D721Med (cell line): ENCODE measurements at regions not wholly inside any gene's neighbourhood (a gene's known extent, or its start where the extent isn't known, plus 50 kb on each side); places are given as distances from the start of the nearest gene placed in this dataset.

Experiments used
- DNase-seq: peaks from one replicate; pipeline ENCODE4 v3.0.0; 2011; ENCODE audit warnings: low spot score; ENCODE audit not compliant: insufficient read length
- FAIRE-seq: peaks from 2 replicates; lab custom pipeline; 2011; peaks lifted over from hg19 to GRCh38; lab: Jason Lieb, UNC
- CTCF ChIP-seq: IDR thresholded peaks from 2 replicates; pipeline ENCODE4 v1.5.1; 2012; ENCODE audit warnings: mild to moderate bottlenecking, control low read depth; ENCODE audit not compliant: insufficient read depth; ENCODE audit errors: missing control alignments

GRCh38 chr6:134449004-134449403 is 131.1 kb upstream of the SGK1 start:
- DNase-seq (no peak), FAIRE-seq (no peak)
- TF ChIP-seq CTCF = no peak

GRCh38 chr6:134447883-134448387 is 130.0 kb upstream of the SGK1 start:
- TF ChIP-seq CTCF = no peak
- FAIRE-seq (no peak), DNase-seq (no peak)

- FAIRE-seq (no peak), DNase-seq (no peak)
- TF ChIP-seq CTCF = no peak
Measured at GRCh38 chr6:134447423-134447822, 129.5 kb upstream of the SGK1 start.

GRCh38 chr6:134446896-134447295 is 129.0 kb upstream of the SGK1 start:
- FAIRE-seq (no peak), DNase-seq (no peak)
- TF ChIP-seq CTCF = no peak

- DNase-seq = no peak
- no peak for FAIRE-seq
- no peak for TF ChIP-seq CTCF
Measured at GRCh38 chr6:134446218-134446848, 128.4 kb upstream of the SGK1 start.

- FAIRE-seq = no peak
- no peak for TF ChIP-seq CTCF
Measured at GRCh38 chr6:134443009-134443408, 125.1 kb upstream of the SGK1 start.

GRCh38 chr6:134442073-134442472 is 124.2 kb upstream of the SGK1 start:
- no peak for FAIRE-seq

More at GRCh38 chr6:134443009-134443408, 125.1 kb upstream of the SGK1 start:
- no peak for DNase-seq

More at GRCh38 chr6:134442073-134442472, 124.2 kb upstream of the SGK1 start:
- no peak for TF ChIP-seq CTCF
- no peak for DNase-seq
